ENCODE measurements at regions not wholly inside any gene's neighbourhood (a gene's known extent, or its start where the extent isn't known, plus 50 kb on each side); places are given as distances from the start of the nearest gene placed in this dataset.

- no peaks in the 10 kb centered on the region for H3K4me1 ChIP-seq (ENCODE audit: low read depth, poor library complexity, severe bottlenecking)
- H3K9ac ChIP-seq, result no peak overlapping the region
- peaks cover 18% of the 10 kb centered on the region for H3K27me3 ChIP-seq (ENCODE audit: insufficient read depth, low read depth)
- TF ChIP-seq CTCF (conservative IDR thresholded peaks at IDR 0.05; ENCODE audit: low read depth, low read length), result no peak
- H3K27ac ChIP-seq, result no peak overlapping the region
- H2AFZ ChIP-seq (ENCODE audit: low read depth), result no peak overlapping the region
- no peaks in the 10 kb centered on the region for H3K36me3 ChIP-seq (ENCODE audit: insufficient read depth)
- H3K4me2 ChIP-seq, result no peak overlapping the region
- no peak overlapping the region for H3K4me3 ChIP-seq (IDR thresholded peaks at IDR 0.05; ENCODE audit: insufficient read depth, low read depth, low read length)
- no peaks in the 10 kb centered on the region for H4K20me1 ChIP-seq (ENCODE audit: insufficient read depth)
- H3K79me2 ChIP-seq (ENCODE audit: insufficient read depth, low read depth), result no peaks in the 10 kb centered on the region
Observed at GRCh38 chr19:5286465-5287029, 54.1 kb downstream of the PTPRS start.

GRCh38 chr19:5285955-5286354 is 54.7 kb downstream of the PTPRS start:
- no peak overlapping the region for H3K9ac ChIP-seq
- no peak overlapping the region for H3K4me3 ChIP-seq (IDR thresholded peaks at IDR 0.05; ENCODE audit: insufficient read depth, low read depth, low read length)
- H4K20me1 ChIP-seq (ENCODE audit: insufficient read depth), result no peaks in the 10 kb centered on the region
- no peak overlapping the region for H3K4me2 ChIP-seq
- H3K27ac ChIP-seq, result no peak overlapping the region
- TF ChIP-seq CTCF (conservative IDR thresholded peaks at IDR 0.05; ENCODE audit: low read depth, low read length), result no peak
- H3K27me3 ChIP-seq (ENCODE audit: insufficient read depth, low read depth), result peaks cover 24% of the 10 kb centered on the region
- H3K4me1 ChIP-seq (ENCODE audit: low read depth, poor library complexity, severe bottlenecking), result no peaks in the 10 kb centered on the region
- H3K79me2 ChIP-seq (ENCODE audit: insufficient read depth, low read depth), result no peaks in the 10 kb centered on the region
- H2AFZ ChIP-seq (ENCODE audit: low read depth), result no peak overlapping the region
- H3K36me3 ChIP-seq (ENCODE audit: insufficient read depth), result no peaks in the 10 kb centered on the region

DNA sequence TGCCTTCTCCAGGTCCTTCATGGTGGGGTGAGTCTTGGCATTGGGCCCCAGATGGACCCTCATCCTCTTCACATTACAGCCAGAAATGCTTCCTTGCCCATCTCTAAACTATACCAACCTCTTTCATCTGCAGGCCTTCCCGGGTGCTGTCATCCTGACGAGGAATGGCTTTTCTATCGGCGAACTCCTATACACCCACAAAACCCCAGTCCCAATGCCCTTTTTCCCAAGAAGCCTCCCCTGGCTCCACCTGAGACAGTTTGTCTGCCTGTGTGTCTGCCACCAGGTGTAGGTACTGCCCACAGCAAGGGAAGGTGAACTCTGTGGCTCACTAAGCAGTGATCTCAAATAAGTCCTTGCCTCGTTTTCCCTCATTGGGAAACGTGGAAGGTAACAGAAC is 55.3 kb downstream of the PTPRS start:
- no peaks in the 10 kb centered on the region for H4K20me1 ChIP-seq (ENCODE audit: insufficient read depth)
- no peaks in the 10 kb centered on the region for H3K36me3 ChIP-seq (ENCODE audit: insufficient read depth)
- no peak for TF ChIP-seq CTCF (conservative IDR thresholded peaks at IDR 0.05; ENCODE audit: low read depth, low read length)
- no peaks in the 10 kb centered on the region for H3K4me1 ChIP-seq (ENCODE audit: low read depth, poor library complexity, severe bottlenecking)
- no peaks in the 10 kb centered on the region for H3K79me2 ChIP-seq (ENCODE audit: insufficient read depth, low read depth)
- no peak overlapping the region for H3K27ac ChIP-seq
- H3K4me3 ChIP-seq (IDR thresholded peaks at IDR 0.05; ENCODE audit: insufficient read depth, low read depth, low read length), result no peak overlapping the region
- no peak overlapping the region for H3K4me2 ChIP-seq
- peaks cover 28% of the 10 kb centered on the region for H3K27me3 ChIP-seq (ENCODE audit: insufficient read depth, low read depth)
- no peak overlapping the region for H2AFZ ChIP-seq (ENCODE audit: low read depth)
- H3K9ac ChIP-seq, result no peak overlapping the region

GRCh38 chr19:5282901-5283300 is 57.7 kb downstream of the PTPRS start:
- Histone ChIP-seq H3K79me2 (ENCODE audit: insufficient read depth, low read depth) (no peaks in the 10 kb centered on the region), H4K20me1 (ENCODE audit: insufficient read depth) (no peaks in the 10 kb centered on the region), H3K4me2 (no peak overlapping the region), H3K4me3 (IDR thresholded peaks at IDR 0.05; ENCODE audit: insufficient read depth, low read depth, low read length) (no peak overlapping the region), H2AFZ (ENCODE audit: low read depth) (no peak overlapping the region), H3K27me3 (ENCODE audit: insufficient read depth, low read depth) (peaks cover 46% of the 10 kb centered on the region), H3K4me1 (ENCODE audit: low read depth, poor library complexity, severe bottlenecking) (no peaks in the 10 kb centered on the region), H3K9ac (no peak overlapping the region), H3K27ac (no peak overlapping the region), H3K36me3 (ENCODE audit: insufficient read depth) (no peaks in the 10 kb centered on the region)
- no peak for TF ChIP-seq CTCF (conservative IDR thresholded peaks at IDR 0.05; ENCODE audit: low read depth, low read length)

Data from KMS-11 (cell line).